OCI-LY3 (cell line): ENCODE measurements at regions not wholly inside any gene's neighbourhood (a gene's known extent, or its start where the extent isn't known, plus 50 kb on each side); places are given as distances from the start of the nearest gene placed in this dataset.

Source experiments
- CTCF ChIP-seq: fragments of 200-600, 300-600 bp; sonication (generic); IDR thresholded peaks from 2 replicates; pipeline ENCODE4 v1.5.1; 2014; ENCODE audit warnings: antibody characterized with exemption, low read length, low read depth
- EZH2phosphoT487 ChIP-seq: fragments of 200-600 bp; shearing (Covaris generic); IDR thresholded peaks from 2 replicates; pipeline ENCODE4 v1.6.1; 2018; ENCODE audit warnings: antibody characterized with exemption, mixed run types, low read depth

- no peak for TF ChIP-seq CTCF
- no peak for TF ChIP-seq EZH2phosphoT487
Measured at GRCh38 chr7:52413051-52413450, 622.4 kb upstream of the POM121L12 start.
